WI38 (cell line): ENCODE measurements at regions not wholly inside any gene's neighbourhood (a gene's known extent, or its start where the extent isn't known, plus 50 kb on each side); places are given as distances from the start of the nearest gene placed in this dataset.
"Not testable (repeated sequence)": the region's sequence is repeated elsewhere in the genome, so short reads cannot be mapped to it uniquely, and the experiment has no call there.

ENCODE experiments used
- H3K4me3 ChIP-seq: 2 replicates; pipeline ENCODE4 v1.5.1; 2011; ENCODE audit warnings: low read depth, mild to moderate bottlenecking, control low read depth, low read length
- CTCF ChIP-seq: IDR thresholded peaks from 2 replicates; pipeline ENCODE4 v1.5.1; 2012; ENCODE audit warnings: low read depth, mild to moderate bottlenecking, control low read depth, low read length

GRCh38 chr11:109522116-109522755 is 100.2 kb downstream of the C11orf87 start:
- no peak for TF ChIP-seq CTCF
- no peak overlapping the region for H3K4me3 ChIP-seq

- H3K4me3 ChIP-seq: not testable (repeated sequence)
Observed at GRCh38 chr11:109525636-109526035, 103.6 kb downstream of the C11orf87 start.

GRCh38 chr11:109526061-109526460 is 104.1 kb downstream of the C11orf87 start:
- no peak overlapping the region for H3K4me3 ChIP-seq
- no peak for TF ChIP-seq CTCF

- no peak overlapping the region for H3K4me3 ChIP-seq
- TF ChIP-seq CTCF: no peak
Observed at GRCh38 chr11:109526931-109527330, 104.9 kb downstream of the C11orf87 start.

GRCh38 chr11:109527496-109527895 is 105.5 kb downstream of the C11orf87 start:
- H3K4me3 ChIP-seq: no peak overlapping the region
- no peak for TF ChIP-seq CTCF

- H3K4me3 ChIP-seq: no peak overlapping the region
- TF ChIP-seq CTCF: no peak
Observed at GRCh38 chr11:109547356-109548027, 125.5 kb downstream of the C11orf87 start.

- peak overlapping the region; percentile 49 for H3K4me3 ChIP-seq
- TF ChIP-seq CTCF: no peak
Observed at GRCh38 chr11:109552376-109552775, 130.4 kb downstream of the C11orf87 start.

GRCh38 chr11:109553284-109553683 is 131.3 kb downstream of the C11orf87 start:
- TF ChIP-seq CTCF: no peak
- no peak overlapping the region for H3K4me3 ChIP-seq
